B cell (primary cell): ENCODE measurements at regions not wholly inside any gene's neighbourhood (a gene's known extent, or its start where the extent isn't known, plus 50 kb on each side); places are given as distances from the start of the nearest gene placed in this dataset.

Experiments
- ATAC-seq: fragments of 200-7000 bp; cut with Tn5 transposase; one replicate; pipeline ENCODE4 v1.10.0; 2021; ENCODE audit warnings: low read depth, mild to moderate bottlenecking, moderate number of reproducible peaks, moderate library complexity
- CTCF ChIA-PET: fragments of 350-600 bp; sonication (Branson Sonifier 250); formaldehyde crosslinking; loops from one replicate; lab custom pipeline; 2021; ENCODE audit warnings: antibody characterized with exemption, inconsistent platforms; lab: Charles Lee
- POLR2A ChIA-PET: fragments of 350-600 bp; sonication (Branson Sonifier 250); formaldehyde crosslinking; loops from one replicate; lab custom pipeline; 2021; ENCODE audit warnings: antibody characterized with exemption; lab: Charles Lee
- DNase-seq: peaks from one replicate; pipeline ENCODE4 v3.0.0; 2013
- H2AFZ ChIP-seq: 2 replicates; pipeline ENCODE4 v1.6.1; 2012; ENCODE audit warnings: mild to moderate bottlenecking, low read depth, low read length; ENCODE audit not compliant: insufficient read depth, poor library complexity, severe bottlenecking
- H3K27ac ChIP-seq, 2 donors: 1 replicate in 1 of 2; 2 replicates in 1 of 2; pipeline ENCODE4 v1.5.1; 2012 to 2013; ENCODE audit warnings: low read length in 2 of 2, mild to moderate bottlenecking in 2 of 2, moderate library complexity in 1 of 2
- H3K27me3 ChIP-seq, 4 experiments: fragments of 200-600 bp in 1 of 4; sonication (generic) in 1 of 4; replicated peaks in 1 of 4; 1 replicate in 2 of 4; 2 replicates in 2 of 4; pipeline versions ENCODE4 v1.6.1 to v1.7.0; 2013 to 2016; ENCODE audit warnings: low read length in 3 of 4, mild to moderate bottlenecking in 2 of 4, mixed read lengths in 1 of 4, moderate library complexity in 1 of 4; ENCODE audit not compliant: insufficient read depth in 4 of 4, control insufficient read depth in 3 of 4; ENCODE audit errors: control extremely low read depth in 1 of 4
- H3K36me3 ChIP-seq, 2 experiments: replicated peaks in 1 of 2; 1 replicate in 1 of 2; 2 replicates in 1 of 2; pipeline versions ENCODE4 v1.6.1 to v1.7.1; 2013; ENCODE audit warnings: low read length in 1 of 2; ENCODE audit not compliant: insufficient read depth in 2 of 2, control insufficient read depth in 1 of 2; ENCODE audit errors: control extremely low read depth in 1 of 2, extremely low read depth in 1 of 2
- H3K4me1 ChIP-seq, 2 donors: fragments of 200-600 bp in 1 of 2; sonication (generic) in 1 of 2; 1 replicate in 1 of 2; 2 replicates in 1 of 2; pipeline versions ENCODE4 v1.5.1 to v1.6.1; 2013 to 2017; ENCODE audit warnings: low read length in 2 of 2; ENCODE audit not compliant: control insufficient read depth in 2 of 2, insufficient read depth in 2 of 2
- H3K4me2 ChIP-seq: replicated peaks from 2 replicates; pipeline ENCODE3; 2012; ENCODE audit warnings: mild to moderate bottlenecking, low read depth, low read length; ENCODE audit not compliant: poor library complexity, severe bottlenecking
- H3K4me3 ChIP-seq, 5 experiments: fragments of 200-600 bp in 1 of 5; sonication (generic) in 1 of 5; 1 replicate in 3 of 5; 2 replicates in 2 of 5; pipeline versions ENCODE4 v1.5.1 to v1.7.0; 2011 to 2016; ENCODE audit warnings: low read length in 4 of 5, mild to moderate bottlenecking in 4 of 5, low read depth in 2 of 5, control low read depth in 1 of 5, moderate library complexity in 1 of 5; ENCODE audit not compliant: insufficient read depth in 1 of 5; ENCODE audit errors: control extremely low read depth in 1 of 5, extremely low read depth in 1 of 5
- H3K79me2 ChIP-seq: fragments of 200-600 bp; sonication (generic); one replicate; pipeline ENCODE4 v1.6.0; 2016; ENCODE audit warnings: low read length; ENCODE audit not compliant: control insufficient read depth, insufficient read depth
- H3K9ac ChIP-seq: fragments of 200-600 bp; sonication (generic); 2 replicates; pipeline ENCODE4 v1.6.1; 2017; ENCODE audit warnings: mild to moderate bottlenecking, low read length, moderate library complexity
- H3K9me3 ChIP-seq, 3 donors: one replicate each; pipeline versions ENCODE4 v1.6.1 to v1.7.1; 2013; ENCODE audit warnings: low read length in 2 of 3; ENCODE audit not compliant: control insufficient read depth in 2 of 3, insufficient read depth in 1 of 3; ENCODE audit errors: control extremely low read depth in 1 of 3
- H4K20me1 ChIP-seq: 2 replicates; pipeline ENCODE4 v1.6.0; 2012; ENCODE audit warnings: mild to moderate bottlenecking, low read length; ENCODE audit not compliant: insufficient read depth, control insufficient read depth, poor library complexity, severe bottlenecking
- H3K27ac Mint-ChIP-seq: one replicate; pipeline ENCODE4 v1.8.0; 2021; ENCODE audit warnings: mixed read lengths
- H3K27me3 Mint-ChIP-seq: one replicate; pipeline ENCODE4 v1.8.0; 2021; ENCODE audit warnings: mixed read lengths
- H3K4me1 Mint-ChIP-seq: one replicate; pipeline ENCODE4 v1.8.0; 2021; ENCODE audit warnings: mixed read lengths
- H3K4me3 Mint-ChIP-seq: one replicate; pipeline ENCODE4 v1.8.0; 2021; ENCODE audit warnings: mixed read lengths
- H3K9me3 Mint-ChIP-seq: one replicate; pipeline ENCODE4 v1.8.0; 2022; ENCODE audit warnings: mixed read lengths; ENCODE audit not compliant: insufficient read depth
- EZH2 ChIP-seq: IDR thresholded peaks from 2 replicates; pipeline ENCODE4 v1.6.1; 2012; ENCODE audit warnings: borderline replicate concordance, low read depth, mild to moderate bottlenecking, moderate library complexity, low read length; ENCODE audit not compliant: insufficient read depth, poor library complexity, severe bottlenecking
- WGBS: methylation state at CpG from one replicate; pipeline ENCODE4 v1.1.5; 2013; ENCODE audit warnings: missing lambda C conversion rate; ENCODE audit not compliant: insufficient coverage; 5-methylcytosine and 5-hydroxymethylcytosine counted together
- intact Hi-C: fragments of 100-400 bp; cut with micrococcal nuclease; formaldehyde crosslinking; loops from one replicate; pipeline ENCODE4 v1.10.0; 2022
- TF ChIP-seq, protein P1 (sequence below): fragments of 200-600 bp; IDR thresholded peaks from one replicate; pipeline ENCODE4 v1.8.0; 2022; ENCODE audit warnings: antibody characterized with exemption, mild to moderate bottlenecking

DNA sequence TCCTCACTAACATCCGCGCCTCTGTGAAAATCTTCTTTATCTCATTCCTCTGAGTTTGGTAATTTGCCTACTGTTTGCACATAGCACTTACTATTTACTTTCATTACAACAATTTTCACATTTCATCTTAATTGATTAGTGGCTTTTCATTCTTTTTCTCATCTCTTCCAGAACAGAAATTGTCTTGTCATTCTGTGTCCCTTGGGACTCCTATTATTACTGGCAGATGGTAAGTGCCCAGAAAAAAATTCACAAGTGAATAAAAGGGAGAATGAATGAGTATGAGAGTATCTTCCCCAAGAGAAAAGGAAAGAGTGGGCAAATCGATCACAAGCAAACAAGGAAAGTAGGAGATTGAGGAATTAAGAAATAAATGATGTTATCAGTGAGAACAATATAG, 876.1 kb downstream of the TLE4 start:
- Histone ChIP-seq H3K36me3 (no peaks in the 10 kb centered on the region), H3K27ac (no peak overlapping the region), H2AFZ (no peak overlapping the region), H3K4me1 (no peaks in the 10 kb centered on the region), H3K4me3 (no peak overlapping the region), H3K9ac (no peak overlapping the region), H3K79me2 (no peaks in the 10 kb centered on the region), H3K9me3 (no peaks in the 10 kb centered on the region), H4K20me1 (peaks cover 9% of the 10 kb centered on the region), H3K4me2 (no peak overlapping the region), H3K27me3 (no peaks in the 10 kb centered on the region)
- intact Hi-C loops, result no loop called here
- H3K27ac Mint-ChIP-seq, result no peak overlapping the region
- DNase-seq, result no peak
- no peak overlapping the region for H3K4me3 Mint-ChIP-seq
- no peak for TF ChIP-seq EZH2
- TF ChIP-seq, protein P1, sequence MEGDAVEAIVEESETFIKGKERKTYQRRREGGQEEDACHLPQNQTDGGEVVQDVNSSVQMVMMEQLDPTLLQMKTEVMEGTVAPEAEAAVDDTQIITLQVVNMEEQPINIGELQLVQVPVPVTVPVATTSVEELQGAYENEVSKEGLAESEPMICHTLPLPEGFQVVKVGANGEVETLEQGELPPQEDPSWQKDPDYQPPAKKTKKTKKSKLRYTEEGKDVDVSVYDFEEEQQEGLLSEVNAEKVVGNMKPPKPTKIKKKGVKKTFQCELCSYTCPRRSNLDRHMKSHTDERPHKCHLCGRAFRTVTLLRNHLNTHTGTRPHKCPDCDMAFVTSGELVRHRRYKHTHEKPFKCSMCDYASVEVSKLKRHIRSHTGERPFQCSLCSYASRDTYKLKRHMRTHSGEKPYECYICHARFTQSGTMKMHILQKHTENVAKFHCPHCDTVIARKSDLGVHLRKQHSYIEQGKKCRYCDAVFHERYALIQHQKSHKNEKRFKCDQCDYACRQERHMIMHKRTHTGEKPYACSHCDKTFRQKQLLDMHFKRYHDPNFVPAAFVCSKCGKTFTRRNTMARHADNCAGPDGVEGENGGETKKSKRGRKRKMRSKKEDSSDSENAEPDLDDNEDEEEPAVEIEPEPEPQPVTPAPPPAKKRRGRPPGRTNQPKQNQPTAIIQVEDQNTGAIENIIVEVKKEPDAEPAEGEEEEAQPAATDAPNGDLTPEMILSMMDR, result no peak
- peaks cover 2% of the 10 kb centered on the region for H3K4me1 Mint-ChIP-seq
- peaks cover 3% of the 10 kb centered on the region for H3K9me3 Mint-ChIP-seq
- no peak for ATAC-seq
- no peaks in the 10 kb centered on the region for H3K27me3 Mint-ChIP-seq
- ChIA-PET CTCF (no interaction called here), POLR2A (no interaction called here)
- 93% methylated on average over 3 of the region's 3 CpGs for WGBS

DNA sequence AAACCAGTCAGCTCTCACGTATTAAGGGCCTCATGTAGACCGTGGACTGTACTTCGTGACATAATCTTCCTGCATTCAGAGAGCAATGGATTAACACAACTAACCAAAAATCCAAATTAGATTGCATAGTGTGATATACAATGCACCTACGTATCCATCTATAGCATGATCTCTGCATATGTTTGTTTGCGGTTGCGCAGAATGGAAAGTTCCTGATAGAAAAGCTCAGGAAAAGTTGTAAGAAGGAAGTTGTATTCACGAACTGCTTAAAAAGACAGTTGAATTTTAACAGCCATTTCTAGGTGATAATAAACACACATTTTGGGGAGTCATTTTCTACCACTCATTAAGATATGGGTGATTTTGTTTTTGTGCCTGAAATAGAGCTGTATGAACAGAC, 869.0 kb downstream of the TLE4 start:
- H3K36me3 ChIP-seq, result no peaks in the 10 kb centered on the region
- no peak overlapping the region for H3K4me3 Mint-ChIP-seq
- no peak overlapping the region for H3K4me3 ChIP-seq
- WGBS, result 100% methylated on average over 3 of the region's 7 CpGs
- H3K9me3 ChIP-seq, result no peaks in the 10 kb centered on the region
- no peaks in the 10 kb centered on the region for H3K79me2 ChIP-seq
- no peak for DNase-seq
- H3K27me3 ChIP-seq, result no peaks in the 10 kb centered on the region
- TF ChIP-seq EZH2, result no peak
- TF ChIP-seq, protein P1, result no peak
- H3K9ac ChIP-seq, result no peak overlapping the region
- ChIA-PET CTCF (no interaction called here), POLR2A (interaction anchor here (0.6 kb wide), 1 partner anchor 8 kb away, joined by 4 read pairs; no protein-coding TSS in a partner anchor)
- H3K4me2 ChIP-seq, result no peak overlapping the region
- no peak overlapping the region for H2AFZ ChIP-seq
- H3K4me1 Mint-ChIP-seq, result peaks cover 11% of the 10 kb centered on the region
- no peaks in the 10 kb centered on the region for H3K27me3 Mint-ChIP-seq
- no peaks in the 10 kb centered on the region for H3K9me3 Mint-ChIP-seq
- H3K27ac ChIP-seq, result no peak overlapping the region
- intact Hi-C loops, result no loop called here
- no peaks in the 10 kb centered on the region for H3K4me1 ChIP-seq
- H4K20me1 ChIP-seq, result peaks cover 5% of the 10 kb centered on the region
- ATAC-seq, result no peak
- no peak overlapping the region for H3K27ac Mint-ChIP-seq
